Heart right ventricle (tissue), 16 donors: ENCODE measurements at regions not wholly inside any gene's neighbourhood (a gene's known extent, or its start where the extent isn't known, plus 50 kb on each side); places are given as distances from the start of the nearest gene placed in this dataset.
A peak's percentile ranks its signal among the peaks of the same experiment; 100 is the strongest.
"Not testable (repeated sequence)": the region's sequence is repeated elsewhere in the genome, so short reads cannot be mapped to it uniquely, and the experiment has no call there.

Experiments used
- ATAC-seq, 8 donors: fragments of 200-7000 bp; cut with Tn5 transposase; one replicate each; pipeline ENCODE4 v1.9.1; 2020; ENCODE audit warnings: mild to moderate bottlenecking in 8 of 8, moderate library complexity in 8 of 8, moderate number of reproducible peaks in 1 of 8
- DNase-seq, 2 donors: peaks; one replicate each; pipeline ENCODE4 v3.0.0-alpha.2; 2020
- H3K27ac ChIP-seq, 10 donors: fragments of 200-600 bp; sonication (generic) in 2 of 10; one replicate each; pipeline versions ENCODE4 v1.5.0 to v1.8.0; 2020 to 2022; ENCODE audit warnings: mild to moderate bottlenecking in 3 of 10
- H3K27me3 ChIP-seq, 7 donors: fragments of 200-600 bp; one replicate each; pipeline ENCODE4 v1.8.0; 2021 to 2022; ENCODE audit warnings: mild to moderate bottlenecking in 2 of 7
- H3K36me3 ChIP-seq, 9 donors: fragments of 200-600 bp; sonication (generic) in 1 of 9; one replicate each; pipeline versions ENCODE4 v1.5.0 to v1.8.0; 2020 to 2022; ENCODE audit warnings: mild to moderate bottlenecking in 2 of 9
- H3K4me1 ChIP-seq, 9 donors: fragments of 200-600 bp; sonication (generic) in 1 of 9; one replicate each; pipeline versions ENCODE4 v1.5.0 to v1.8.0; 2020 to 2022; ENCODE audit warnings: mild to moderate bottlenecking in 4 of 9
- H3K4me3 ChIP-seq, 10 donors: fragments of 200-600 bp; sonication (generic) in 2 of 10; one replicate each; pipeline versions ENCODE4 v1.5.0 to v1.8.0; 2020 to 2022; ENCODE audit warnings: mild to moderate bottlenecking in 7 of 10, moderate library complexity in 2 of 10
- H3K9me3 ChIP-seq, 11 donors: fragments of 200-600 bp in 10 of 11; sonication (generic) in 2 of 11; one replicate each; pipeline versions ENCODE4 v1.5.0 to v1.8.0; 2013 to 2022; ENCODE audit warnings: mild to moderate bottlenecking in 2 of 11, control low read depth in 1 of 11, moderate library complexity in 1 of 11
- WGBS, 2 donors: extraction: QIAGEN DNeasy Blood & Tissue Kit; methylation state at CpG; one replicate each; pipeline ENCODE4 v1.1.7; 2013; ENCODE audit warnings: inconsistent platforms in 1 of 2; 5-methylcytosine and 5-hydroxymethylcytosine counted together
- intact Hi-C, 10 donors: fragments of 100-400 bp; cut with DNase I; formaldehyde crosslinking; loops; one replicate each; pipeline versions ENCODE4 v1.11.1 to v1.14.2; 2022
- TF ChIP-seq, protein P1 (sequence below), 9 donors: fragments of 200-600 bp; sonication (generic) in 2 of 9; IDR thresholded peaks; one replicate each; pipeline versions ENCODE4 v1.5.0 to v1.8.0; 2021 to 2022; ENCODE audit warnings: antibody characterized with exemption in 9 of 9, mild to moderate bottlenecking in 5 of 9, moderate library complexity in 1 of 9
- donor health status: Arrhythmogenic right ventricular cardiomyopathy.
- donor health status: ischemic (EF 13 %, LVEDD 7.1; RV severe dilation, severe dysfunction).
- donor health status: healthy with polysubstance abuse.
- donor health status: DM: no; HTN: yes; CAD: no.
- donor health status: DM: no; HTN: no; CAD: no.
- donor health status: ischemic (EF 25% LVEDD 6.9; RV normal size, moderate dysfunction).
- donor health status: ischemic (EF 25% LVEDD 5.7; RV mildly dilated, moderate dysfunction).
- donor health status: healthy.
- donor health status: DM: yes; HTN: yes; CAD: no.
- donor health status: Ischemic cardiomyopathy.
- donor health status: ischemic (EF 35%, LVEDD 5.7; RV mildly dilated, moderate dysfunction).
- donor health status: nonischemic (EF 11% LVEDD 7.7; RV severe dilation, severe dysfunction).
- donor health status: DM: yes; HTN: yes; CAD: no.
- donor health status: PGD.
- donor health status: ischemic (EF 29% LVEDD 5.4; RV normal size, mild dysfunction).
- donor health status: nonischemic (EF 23%, LVEDD 6.1; RV moderate dilation, normal function).

DNA sequence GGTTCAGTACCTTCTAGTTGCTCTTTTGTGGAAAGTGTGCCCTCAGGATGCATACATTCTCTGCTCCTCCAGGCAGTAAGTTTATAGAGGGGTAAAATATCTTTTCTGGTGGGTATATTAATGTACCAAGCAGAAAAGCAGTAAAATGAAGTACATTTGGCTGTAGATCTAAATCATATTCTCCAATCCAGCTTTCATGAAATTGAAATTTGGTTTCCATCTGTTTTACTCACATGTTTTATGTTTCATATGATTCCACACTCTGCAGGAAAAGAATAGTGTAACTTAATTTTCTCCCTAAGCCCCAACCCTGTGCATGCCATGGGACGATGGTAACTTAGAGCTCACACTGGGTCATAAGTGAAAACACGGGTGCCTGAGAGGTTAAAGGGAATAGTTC, 172.3 kb downstream of the AKAIN1 start:
- WGBS, 2 donors = 71 to 75% methylated on average over 2 of the region's 2 CpGs

DNA sequence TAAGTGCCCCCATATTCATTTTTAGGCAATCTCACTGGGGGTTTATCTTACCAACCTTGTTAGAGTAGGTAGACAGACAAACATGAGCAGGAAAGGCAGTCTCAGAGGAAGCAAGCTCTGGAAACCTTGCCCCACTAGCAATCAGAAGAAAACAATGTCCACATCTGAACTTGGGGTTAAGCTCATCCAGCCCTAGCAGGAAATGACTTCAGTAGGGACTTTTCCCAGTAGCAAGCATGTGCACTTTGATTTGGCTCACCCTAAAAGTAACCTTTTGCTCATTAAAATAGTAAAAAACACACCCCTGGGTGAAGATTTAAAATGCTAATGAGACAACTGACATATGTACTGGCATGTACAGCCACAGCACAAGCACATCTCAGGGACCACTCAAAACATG, 175.5 kb downstream of the AKAIN1 start:
- Histone ChIP-seq H3K9me3 (peaks cover 0 to 10% (median 0%) of the 10 kb centered on the region in 11 donors), H3K4me3 (no peak overlapping the region), H3K36me3 (no peaks in the 10 kb centered on the region), H3K4me1 (no peaks in the 10 kb centered on the region), H3K27me3 (no peaks in the 10 kb centered on the region), H3K27ac (no peak overlapping the region)
- intact Hi-C loops = no loop called here
- TF ChIP-seq, protein P1, sequence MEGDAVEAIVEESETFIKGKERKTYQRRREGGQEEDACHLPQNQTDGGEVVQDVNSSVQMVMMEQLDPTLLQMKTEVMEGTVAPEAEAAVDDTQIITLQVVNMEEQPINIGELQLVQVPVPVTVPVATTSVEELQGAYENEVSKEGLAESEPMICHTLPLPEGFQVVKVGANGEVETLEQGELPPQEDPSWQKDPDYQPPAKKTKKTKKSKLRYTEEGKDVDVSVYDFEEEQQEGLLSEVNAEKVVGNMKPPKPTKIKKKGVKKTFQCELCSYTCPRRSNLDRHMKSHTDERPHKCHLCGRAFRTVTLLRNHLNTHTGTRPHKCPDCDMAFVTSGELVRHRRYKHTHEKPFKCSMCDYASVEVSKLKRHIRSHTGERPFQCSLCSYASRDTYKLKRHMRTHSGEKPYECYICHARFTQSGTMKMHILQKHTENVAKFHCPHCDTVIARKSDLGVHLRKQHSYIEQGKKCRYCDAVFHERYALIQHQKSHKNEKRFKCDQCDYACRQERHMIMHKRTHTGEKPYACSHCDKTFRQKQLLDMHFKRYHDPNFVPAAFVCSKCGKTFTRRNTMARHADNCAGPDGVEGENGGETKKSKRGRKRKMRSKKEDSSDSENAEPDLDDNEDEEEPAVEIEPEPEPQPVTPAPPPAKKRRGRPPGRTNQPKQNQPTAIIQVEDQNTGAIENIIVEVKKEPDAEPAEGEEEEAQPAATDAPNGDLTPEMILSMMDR (IDR thresholded peaks at IDR 0.05) = no peak
- DNase-seq (no peak), ATAC-seq (no peak)

More for the DNA sequence above, 172.3 kb downstream of the AKAIN1 start:
- no peaks in the 10 kb centered on the region for H3K36me3 ChIP-seq
- no peaks in the 10 kb centered on the region for H3K4me1 ChIP-seq
- no peaks in the 10 kb centered on the region for H3K27me3 ChIP-seq
- intact Hi-C loops = no loop called here
- DNase-seq (no peak), ATAC-seq (no peak)
- peaks cover 0 to 14% (median 0%) of the 10 kb centered on the region in 11 donors for H3K9me3 ChIP-seq
- TF ChIP-seq, protein P1 (IDR thresholded peaks at IDR 0.05) = no peak
- H3K4me3 ChIP-seq = no peak overlapping the region
- H3K27ac ChIP-seq = no peak overlapping the region

DNA sequence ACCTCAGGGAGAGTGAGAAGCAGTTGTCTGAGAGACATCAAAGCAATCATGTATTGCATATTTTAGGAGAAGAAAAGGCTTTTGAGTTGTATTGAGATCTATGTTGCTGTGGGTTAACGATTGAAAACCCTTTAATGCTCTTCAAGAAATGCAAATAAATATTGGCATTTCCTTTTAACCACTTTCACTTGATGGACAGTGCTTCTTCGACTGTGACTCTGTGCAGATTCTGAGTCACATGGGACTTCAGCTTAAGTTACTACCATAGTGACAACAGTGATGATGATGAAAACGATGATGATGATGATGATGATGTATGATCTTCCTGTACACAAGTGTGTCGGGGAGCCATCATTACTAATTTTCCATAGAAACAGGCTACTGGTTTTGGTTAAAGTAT, 181.8 kb downstream of the AKAIN1 start:
- H3K4me1 ChIP-seq = no peaks in the 10 kb centered on the region
- DNase-seq = no peak
- TF ChIP-seq, protein P1 (IDR thresholded peaks at IDR 0.05) = no peak
- no peak overlapping the region for H3K4me3 ChIP-seq
- H3K36me3 ChIP-seq = no peaks in the 10 kb centered on the region
- ATAC-seq = no peak
- H3K27ac ChIP-seq = no peak overlapping the region
- intact Hi-C loops = no loop called here
- no peaks in the 10 kb centered on the region for H3K27me3 ChIP-seq
- peaks cover 0 to 12% (median 0%) of the 10 kb centered on the region in 11 donors for H3K9me3 ChIP-seq
- 75 to 82% methylated on average over 4 of the region's 4 CpGs for WGBS, 2 donors

DNA sequence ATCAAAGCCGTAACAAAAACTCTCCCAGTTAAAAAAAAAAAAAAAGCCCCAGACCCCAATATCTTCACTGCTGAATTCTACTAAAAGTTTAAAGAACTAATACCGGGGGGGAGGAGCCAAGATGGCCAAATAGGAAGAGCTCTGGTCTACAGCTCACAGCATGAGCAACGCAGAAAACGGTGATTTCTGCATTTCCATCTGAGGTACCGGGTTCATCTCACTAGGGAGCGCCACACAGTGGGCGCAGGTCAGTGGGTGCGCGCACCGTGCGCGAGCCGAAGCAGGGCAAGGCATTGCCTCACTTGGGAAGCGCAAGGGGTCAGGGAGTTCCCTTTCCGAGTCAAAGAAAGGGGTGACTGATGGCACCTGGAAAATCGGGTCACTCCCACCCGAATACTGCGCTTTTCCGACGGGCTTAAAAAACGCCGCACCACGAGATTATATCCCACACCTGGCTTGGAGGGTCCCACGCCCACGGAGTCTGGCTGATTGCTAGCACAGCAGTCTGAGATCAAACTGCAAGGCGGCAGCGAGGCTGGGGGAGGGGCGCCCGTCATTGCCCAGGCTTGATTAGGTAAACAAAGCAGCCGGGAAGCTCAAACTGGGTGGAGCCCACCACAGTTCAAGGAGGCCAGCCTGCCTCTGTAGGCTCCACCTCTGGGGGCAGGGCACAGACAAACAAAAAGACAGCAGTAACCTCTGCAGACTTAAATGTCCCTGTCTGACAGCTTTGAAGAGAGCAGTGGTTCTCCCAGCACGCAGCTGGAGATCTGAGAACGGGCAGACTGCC, 192.8 kb downstream of the AKAIN1 start:
- H3K36me3 ChIP-seq, H3K4me1 ChIP-seq, ATAC-seq, H3K9me3 ChIP-seq, intact Hi-C loops, H3K27ac ChIP-seq, DNase-seq: not testable (repeated sequence)
- peak overlapping the region in 3 of 10 donors; percentile 14 to 32 (median 16) for H3K4me3 ChIP-seq
- H3K27me3 ChIP-seq = peaks cover 0 to 19% (median 0%) of the 10 kb centered on the region in 7 donors
- WGBS, 2 donors = 13 to 23% methylated on average over 25 to 27 of the region's 32 CpGs

DNA sequence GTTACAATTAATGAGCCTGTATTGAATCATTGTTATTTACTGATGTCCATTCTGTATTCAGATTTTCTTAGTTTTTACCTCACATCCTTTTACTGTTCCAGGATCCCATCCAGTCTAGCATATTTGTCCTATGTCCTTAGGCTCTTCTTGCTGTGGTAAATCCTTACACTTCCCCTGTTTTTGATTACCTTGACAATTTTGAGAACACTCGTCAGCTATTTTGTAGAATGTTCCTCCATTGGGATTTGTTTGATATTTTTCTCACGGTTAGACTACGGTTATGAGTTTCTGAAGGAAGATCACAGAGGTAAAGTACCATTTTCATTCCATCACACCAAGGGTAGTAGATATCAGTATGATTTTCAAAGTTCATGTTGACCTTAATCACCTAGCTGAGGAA, 202.3 kb downstream of the AKAIN1 start:
- peaks cover 0 to 40% (median 0%) of the 10 kb centered on the region in 11 donors for H3K9me3 ChIP-seq
- H3K4me3 ChIP-seq = no peak overlapping the region
- TF ChIP-seq, protein P1 (IDR thresholded peaks at IDR 0.05) = no peak
- WGBS, 2 donors = 88 to 91% methylated on average over 3 of the region's 3 CpGs
- ATAC-seq (no peak), DNase-seq (no peak)
- no peaks in the 10 kb centered on the region for H3K27me3 ChIP-seq
- no peak overlapping the region for H3K27ac ChIP-seq
- no peaks in the 10 kb centered on the region for H3K36me3 ChIP-seq
- intact Hi-C loops = no loop called here
- H3K4me1 ChIP-seq = no peaks in the 10 kb centered on the region
